ENCODE measurements at regions not wholly inside any gene's neighbourhood (a gene's known extent, or its start where the extent isn't known, plus 50 kb on each side); places are given as distances from the start of the nearest gene placed in this dataset.

DNA sequence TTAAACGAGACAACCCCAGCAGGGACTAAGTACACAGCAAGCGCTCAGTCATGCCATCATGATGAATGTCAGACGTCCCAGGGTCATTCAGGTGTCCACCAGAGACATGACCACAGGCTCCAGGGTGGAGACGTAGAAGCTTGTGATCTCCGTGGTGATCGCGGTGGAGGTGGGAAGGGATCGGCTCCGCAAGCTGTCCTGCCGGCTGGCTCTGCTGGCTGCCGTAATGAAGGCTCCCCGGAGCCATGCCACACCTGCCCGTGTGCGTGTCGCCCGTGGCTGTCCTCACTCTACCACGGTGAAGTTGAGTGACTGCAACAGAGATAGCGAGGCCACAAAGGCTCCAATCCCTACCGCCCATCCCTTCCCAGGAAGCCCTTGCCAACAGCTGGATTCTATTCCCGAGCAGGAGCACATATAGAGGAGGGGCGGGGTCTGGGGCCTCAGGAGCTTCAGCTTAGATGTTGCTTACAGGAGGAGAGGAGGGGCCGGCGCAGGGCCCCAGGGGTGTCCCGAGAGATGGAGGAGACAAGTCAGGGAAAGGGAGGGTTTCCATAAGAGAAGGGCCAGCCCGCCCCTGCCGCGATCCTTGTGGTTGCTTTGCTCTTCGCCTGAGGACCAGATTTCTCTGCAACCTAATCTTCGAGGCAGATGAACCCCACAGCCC lies 332.6 kb upstream of the SFSWAP start:
- H3K4me1 Mint-ChIP-seq (ENCODE audit: low read depth) = no peaks in the 10 kb centered on the region
- peaks cover 11% of the 10 kb centered on the region; the same call in 1 of the 2 replicates for H3K36me3 Mint-ChIP-seq (ENCODE audit: low read depth)
- no peak for TF ChIP-seq CTCF (IDR thresholded peaks at IDR 0.05)
- H3K9me3 Mint-ChIP-seq = peaks cover 29% of the 10 kb centered on the region
- DNase-seq = no peak
- H3K4me3 Mint-ChIP-seq = no peak overlapping the region
- H3K27ac Mint-ChIP-seq = no peak overlapping the region
- H3K27me3 Mint-ChIP-seq (ENCODE audit: insufficient read depth) = peaks cover 2% of the 10 kb centered on the region

DNA sequence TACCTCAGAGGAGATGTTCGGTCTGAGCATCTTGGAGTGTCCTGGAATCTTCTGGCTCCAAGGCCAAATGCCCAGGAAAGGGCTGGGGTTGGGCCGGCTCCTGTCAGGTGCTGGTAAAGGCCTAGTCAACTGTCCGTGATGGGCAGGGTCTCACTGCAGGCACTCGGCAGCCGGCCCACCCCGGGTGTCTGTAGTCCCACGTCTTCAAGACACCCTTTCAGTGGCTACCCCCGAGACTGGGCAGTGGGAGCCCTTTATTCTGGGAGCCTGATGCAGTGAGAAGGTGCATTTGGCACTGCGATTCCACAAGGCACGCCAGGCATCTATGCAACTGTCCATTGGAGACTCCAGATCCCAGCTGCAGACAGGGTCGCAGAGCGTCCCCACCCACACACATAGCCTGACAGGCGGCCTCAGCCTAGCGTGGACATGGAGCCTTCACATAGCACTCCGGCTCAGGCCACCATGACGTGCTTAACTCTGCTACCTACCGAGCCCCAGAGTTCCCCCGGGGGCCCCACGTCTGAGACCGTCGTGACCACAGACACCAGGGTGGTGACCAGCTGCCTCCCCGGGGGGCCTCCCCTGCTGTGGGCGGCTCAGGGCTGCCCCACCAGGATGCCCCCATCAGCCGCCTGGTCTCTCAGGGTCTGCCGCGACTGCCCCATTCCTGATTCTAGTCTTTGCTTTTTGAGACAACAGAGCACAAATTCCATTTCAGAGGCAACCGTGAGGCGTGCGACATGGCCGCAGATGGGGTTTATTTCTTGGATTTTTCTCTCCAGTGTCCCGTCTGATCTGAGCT lies 331.8 kb upstream of the SFSWAP start:
- peaks cover 2% of the 10 kb centered on the region for H3K27me3 Mint-ChIP-seq (ENCODE audit: insufficient read depth)
- H3K36me3 Mint-ChIP-seq (ENCODE audit: low read depth) = peaks cover 10% of the 10 kb centered on the region; the same call in 1 of the 2 replicates
- no peaks in the 10 kb centered on the region for H3K4me1 Mint-ChIP-seq (ENCODE audit: low read depth)
- H3K27ac Mint-ChIP-seq = no peak overlapping the region
- no peak for TF ChIP-seq CTCF (IDR thresholded peaks at IDR 0.05)
- DNase-seq = no peak
- no peak overlapping the region for H3K4me3 Mint-ChIP-seq
- H3K9me3 Mint-ChIP-seq = peaks cover 29% of the 10 kb centered on the region

DNA sequence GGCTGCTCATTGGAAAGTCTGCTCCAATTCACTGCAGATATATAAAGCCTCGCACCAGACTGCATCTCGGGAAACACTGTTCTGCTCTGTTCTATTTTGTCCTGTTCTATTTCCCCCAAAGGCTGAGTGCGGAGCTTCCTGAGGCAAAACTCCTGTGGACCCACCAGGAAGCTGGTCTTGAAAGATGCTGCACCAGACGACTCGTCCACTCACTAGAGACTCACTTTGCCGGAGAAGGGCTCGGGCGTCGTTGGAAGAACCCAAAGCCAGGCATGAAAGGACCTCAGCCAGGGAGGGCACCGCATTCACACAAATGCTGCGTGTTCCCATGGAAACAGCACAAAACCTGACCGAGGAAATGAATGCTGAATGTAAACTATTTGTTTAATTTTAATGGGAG lies 331.2 kb upstream of the SFSWAP start:
- H3K27me3 Mint-ChIP-seq (ENCODE audit: insufficient read depth) = peaks cover 2% of the 10 kb centered on the region
- H3K36me3 Mint-ChIP-seq (ENCODE audit: low read depth) = peaks cover 10% of the 10 kb centered on the region; the same call in 1 of the 2 replicates
- TF ChIP-seq CTCF (IDR thresholded peaks at IDR 0.05) = no peak
- H3K27ac Mint-ChIP-seq = no peak overlapping the region
- H3K4me3 Mint-ChIP-seq = no peak overlapping the region
- H3K4me1 Mint-ChIP-seq (ENCODE audit: low read depth) = no peaks in the 10 kb centered on the region
- no peak for DNase-seq
- H3K9me3 Mint-ChIP-seq = peaks cover 29% of the 10 kb centered on the region

DNA sequence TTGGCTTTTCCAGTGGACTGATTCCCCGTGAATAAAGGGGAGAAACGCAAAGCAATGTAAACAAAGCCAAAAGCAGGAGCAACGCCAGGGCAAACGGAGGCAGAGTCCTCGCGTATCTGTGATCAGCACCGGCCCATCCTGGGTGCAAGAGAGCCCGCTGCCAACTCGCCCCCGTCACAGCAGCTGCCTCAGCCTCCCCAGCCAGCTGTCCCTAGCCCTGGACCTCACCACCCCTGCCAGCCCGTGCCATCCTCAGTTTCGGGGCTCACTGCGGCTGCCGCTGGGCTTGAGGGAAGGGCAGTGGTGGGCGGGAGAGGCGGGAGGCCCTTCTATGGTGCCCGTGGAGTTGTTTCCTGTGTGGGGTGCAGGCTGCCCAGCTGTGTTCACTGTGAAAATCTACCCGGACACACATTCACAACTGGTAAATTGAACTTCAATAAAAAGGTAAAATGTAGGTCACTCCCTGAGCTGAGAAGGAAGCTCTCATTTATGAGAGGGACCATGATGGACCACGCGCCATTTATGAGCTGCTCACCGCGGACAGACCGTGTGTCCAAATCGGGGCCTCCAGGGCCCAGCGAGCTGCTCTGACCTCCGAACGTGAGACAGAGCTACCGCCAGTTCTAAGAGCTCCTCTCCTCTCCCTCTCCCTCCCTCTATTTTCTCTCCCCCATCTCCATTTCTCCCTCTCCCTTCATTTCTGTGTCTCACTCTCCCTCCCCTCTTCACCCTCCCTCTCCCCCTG lies 330.5 kb upstream of the SFSWAP start:
- DNase-seq = no peak
- no peak overlapping the region for H3K4me3 Mint-ChIP-seq
- H3K4me1 Mint-ChIP-seq (ENCODE audit: low read depth) = no peaks in the 10 kb centered on the region
- peaks cover 10% of the 10 kb centered on the region; the same call in 1 of the 2 replicates for H3K36me3 Mint-ChIP-seq (ENCODE audit: low read depth)
- H3K9me3 Mint-ChIP-seq = peaks cover 29% of the 10 kb centered on the region
- peaks cover 2% of the 10 kb centered on the region; the same call in 1 of the 2 replicates for H3K27me3 Mint-ChIP-seq (ENCODE audit: insufficient read depth)
- no peak for TF ChIP-seq CTCF (IDR thresholded peaks at IDR 0.05)
- H3K27ac Mint-ChIP-seq = no peak overlapping the region

- no peak for DNase-seq
- peaks cover 10% of the 10 kb centered on the region; the same call in 1 of the 2 replicates for H3K36me3 Mint-ChIP-seq (ENCODE audit: low read depth)
- H3K4me1 Mint-ChIP-seq (ENCODE audit: low read depth) = no peaks in the 10 kb centered on the region
- no peak overlapping the region for H3K27ac Mint-ChIP-seq
- H3K4me3 Mint-ChIP-seq = no peak overlapping the region
- H3K27me3 Mint-ChIP-seq (ENCODE audit: insufficient read depth) = peaks cover 2% of the 10 kb centered on the region; the same call in 1 of the 2 replicates
- H3K9me3 Mint-ChIP-seq = peaks cover 28% of the 10 kb centered on the region
- TF ChIP-seq CTCF (IDR thresholded peaks at IDR 0.05) = no peak
Observed at GRCh38 chr12:131380965-131381705, 329.8 kb upstream of the SFSWAP start.
